CMK (cell line): ENCODE measurements at regions not wholly inside any gene's neighbourhood (a gene's known extent, or its start where the extent isn't known, plus 50 kb on each side); places are given as distances from the start of the nearest gene placed in this dataset.

Experiments used
- DNase-seq: peaks from one replicate; pipeline ENCODE4 v3.0.0-alpha.2; 2010; ENCODE audit warnings: low read depth

DNA sequence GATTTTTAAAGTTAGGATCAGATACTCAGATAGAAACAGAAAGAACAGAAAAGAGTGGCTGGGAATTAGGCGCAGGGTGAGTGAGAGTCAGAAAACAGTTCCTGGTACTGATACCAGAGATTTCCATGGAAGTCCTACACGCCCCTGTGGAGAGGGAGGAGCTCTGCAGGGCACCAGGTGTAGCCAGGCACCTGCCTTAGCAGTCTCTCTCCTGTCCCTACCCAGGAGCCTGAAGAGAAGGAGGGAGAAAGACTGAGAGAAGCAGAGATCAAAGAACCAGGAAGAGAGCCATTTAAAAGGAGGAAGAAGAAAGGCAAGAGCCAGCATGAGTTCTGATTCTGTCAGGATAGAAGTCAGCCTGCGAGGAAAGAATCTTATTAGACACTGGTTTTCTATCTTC is 65.0 kb downstream of the CBLN1 start:
- DNase-seq, result no peak

GRCh38 chr16:49213594-49213993 is 68.0 kb downstream of the CBLN1 start:
- DNase-seq, result no peak

- no peak for DNase-seq
Observed at GRCh38 chr16:49204191-49204590, 77.4 kb downstream of the CBLN1 start.

DNA sequence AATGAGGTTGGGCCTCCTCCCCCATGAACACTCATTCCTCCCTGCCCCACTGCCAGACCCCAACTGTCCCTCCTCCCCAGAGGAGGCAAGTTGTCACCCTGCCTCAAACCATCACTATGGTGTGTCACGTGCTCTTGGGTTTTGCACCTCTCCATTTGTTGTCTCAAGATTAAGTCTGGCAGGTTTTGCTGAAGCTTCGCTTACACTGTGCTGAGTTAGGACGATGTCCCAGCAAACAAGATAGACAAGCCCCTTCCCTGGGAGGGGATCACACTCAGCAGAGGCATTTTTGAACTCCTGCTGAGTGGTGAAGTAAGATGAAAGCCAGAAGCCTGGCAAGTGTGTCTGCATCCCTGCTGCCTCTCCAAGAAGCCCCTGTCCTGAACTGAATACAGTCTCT is 78.3 kb downstream of the CBLN1 start:
- no peak for DNase-seq

DNA sequence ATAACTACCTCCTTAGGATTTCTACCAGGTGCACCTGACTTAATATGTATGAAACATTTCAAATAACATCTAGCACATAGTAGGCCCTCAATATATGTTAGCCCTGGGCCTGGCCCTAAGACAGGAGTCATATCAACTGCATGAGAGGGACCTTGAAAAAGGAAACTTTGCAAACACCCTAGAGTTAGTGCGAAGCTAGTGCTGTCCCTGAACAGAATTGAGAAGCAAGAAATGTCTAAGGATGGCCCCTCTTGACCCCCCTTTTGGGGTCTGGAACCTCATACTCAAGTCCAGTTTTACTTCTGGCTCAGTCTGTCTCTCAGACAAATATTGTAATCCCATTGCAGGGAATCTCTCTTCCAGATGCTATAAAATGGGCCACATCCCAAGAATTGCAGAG is 80.5 kb downstream of the CBLN1 start:
- DNase-seq, result no peak

DNA sequence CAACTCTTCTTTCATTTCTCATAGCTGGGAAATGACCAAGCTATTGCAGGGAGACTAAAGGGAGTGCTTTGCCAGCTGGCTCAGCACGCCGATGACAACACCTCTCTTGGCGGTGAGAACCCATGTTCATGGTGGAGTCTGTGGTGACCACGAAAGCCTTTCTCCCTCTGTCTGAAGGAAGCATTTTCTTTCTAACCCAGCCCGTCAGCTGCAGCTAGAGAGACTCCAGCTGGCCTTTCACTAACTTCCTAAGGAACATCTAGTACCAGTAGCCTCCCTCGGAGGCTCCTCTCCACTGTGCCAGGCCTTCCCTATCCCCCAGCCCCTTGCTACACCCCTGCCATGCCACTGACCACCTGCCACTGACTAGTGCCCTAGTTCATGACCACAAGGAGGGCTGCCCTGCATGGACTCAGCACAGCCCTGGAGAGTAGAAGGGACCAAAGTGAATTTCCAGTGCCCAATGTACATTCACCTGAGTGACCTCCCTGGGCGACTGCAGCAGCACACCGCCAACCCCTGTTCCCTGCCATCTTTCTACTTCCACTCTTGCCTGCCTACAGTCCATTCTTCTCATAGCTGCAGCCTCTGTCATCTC is 81.3 kb downstream of the CBLN1 start:
- no peak for DNase-seq

DNA sequence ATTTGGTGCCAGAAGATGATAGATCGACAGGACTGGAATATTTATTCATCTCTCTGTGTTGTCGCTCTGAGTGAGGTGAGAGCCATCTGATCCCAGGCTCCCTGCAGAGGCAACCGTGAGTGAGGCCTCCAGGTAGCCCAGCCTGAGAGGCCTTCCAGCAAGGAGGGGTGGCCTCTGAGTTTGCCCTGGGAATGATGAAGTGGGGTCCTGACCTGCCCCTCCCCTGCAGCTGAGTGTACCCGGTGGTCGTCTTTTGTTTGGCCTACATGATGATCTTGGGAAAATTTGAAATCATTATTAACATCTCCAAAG is 86.4 kb downstream of the CBLN1 start:
- no peak for DNase-seq

- no peak for DNase-seq
Observed at GRCh38 chr16:49194537-49195236, 87.0 kb downstream of the CBLN1 start.

- no peak for DNase-seq
Observed at GRCh38 chr16:49193596-49193995, 88.0 kb downstream of the CBLN1 start.

DNA sequence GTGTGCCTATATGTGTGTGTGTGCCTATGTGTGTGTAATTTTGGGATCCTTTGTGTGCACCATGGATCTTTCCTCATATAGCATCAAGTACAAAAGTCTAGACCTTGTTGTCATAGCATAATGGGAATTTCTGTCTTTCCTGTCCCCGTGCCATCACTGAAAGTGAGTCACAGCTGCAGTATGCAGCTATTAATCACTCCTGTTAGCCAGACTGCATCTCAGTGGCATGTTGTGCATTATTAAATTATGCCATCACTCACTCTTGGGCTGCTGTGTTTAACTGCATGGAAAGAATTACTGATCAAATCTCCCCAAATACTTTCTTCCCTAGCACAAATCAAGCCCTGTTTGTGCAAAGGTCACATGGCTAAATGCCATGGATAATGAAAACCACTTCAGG is 92.4 kb downstream of the CBLN1 start:
- DNase-seq, result no peak

DNA sequence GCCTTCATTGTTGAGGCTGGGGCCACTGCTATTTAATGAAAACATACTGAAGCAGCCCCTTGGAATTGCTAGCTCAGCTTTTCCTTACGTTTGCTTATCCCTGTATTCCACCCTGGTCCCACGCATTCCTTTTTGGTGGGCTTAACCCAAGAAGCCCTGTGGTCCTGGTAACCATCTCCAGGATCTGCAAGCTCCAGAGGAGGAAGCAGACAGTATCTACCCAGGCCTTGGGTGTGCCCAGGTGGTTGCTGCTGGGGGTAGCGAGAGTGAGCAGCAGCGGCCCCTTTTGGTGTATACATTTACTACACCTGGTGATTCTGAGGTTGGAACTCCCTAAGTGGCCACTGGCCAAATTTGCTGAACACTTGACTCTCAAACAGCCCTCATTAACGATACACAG is 97.7 kb downstream of the CBLN1 start:
- no peak for DNase-seq

GRCh38 chr16:49181791-49182518 is 99.7 kb downstream of the CBLN1 start:
- DNase-seq, result no peak

DNA sequence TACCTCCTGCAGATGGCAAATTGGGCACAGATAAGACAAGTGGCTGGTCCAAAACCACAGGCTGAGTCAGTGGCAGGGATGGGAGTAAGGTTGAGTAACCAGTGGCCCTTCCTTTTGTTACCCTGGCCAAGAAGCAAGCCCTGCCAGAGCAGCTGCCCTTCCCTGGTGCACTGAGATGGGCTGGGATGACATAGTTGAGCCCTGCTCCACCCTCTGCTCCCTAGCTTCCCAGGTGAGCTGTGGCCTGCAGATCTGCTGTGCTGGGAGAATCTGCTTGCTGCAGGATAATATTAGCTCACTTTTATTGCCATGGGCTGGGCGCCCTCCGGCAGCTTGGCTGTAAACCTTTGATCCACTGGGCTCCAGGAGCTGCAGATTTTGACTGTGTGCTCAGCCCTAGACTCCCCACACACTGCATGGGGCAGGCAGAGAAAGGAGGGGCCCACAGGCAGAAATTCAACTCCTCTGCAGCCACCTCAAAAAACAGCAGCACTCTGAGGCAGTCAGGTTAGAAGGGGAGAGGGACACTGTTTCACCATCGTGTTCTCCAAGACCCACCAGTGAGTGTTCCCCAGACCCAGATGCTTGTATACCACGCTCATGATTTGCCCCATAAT is 101.8 kb downstream of the CBLN1 start:
- no peak for DNase-seq

- no peak for DNase-seq
Observed at GRCh38 chr16:49168126-49168525, 113.5 kb downstream of the CBLN1 start.

GRCh38 chr16:49165025-49165424 is 116.6 kb downstream of the CBLN1 start:
- DNase-seq, result no peak

GRCh38 chr16:49161191-49161590 is 120.4 kb downstream of the CBLN1 start:
- no peak for DNase-seq

DNA sequence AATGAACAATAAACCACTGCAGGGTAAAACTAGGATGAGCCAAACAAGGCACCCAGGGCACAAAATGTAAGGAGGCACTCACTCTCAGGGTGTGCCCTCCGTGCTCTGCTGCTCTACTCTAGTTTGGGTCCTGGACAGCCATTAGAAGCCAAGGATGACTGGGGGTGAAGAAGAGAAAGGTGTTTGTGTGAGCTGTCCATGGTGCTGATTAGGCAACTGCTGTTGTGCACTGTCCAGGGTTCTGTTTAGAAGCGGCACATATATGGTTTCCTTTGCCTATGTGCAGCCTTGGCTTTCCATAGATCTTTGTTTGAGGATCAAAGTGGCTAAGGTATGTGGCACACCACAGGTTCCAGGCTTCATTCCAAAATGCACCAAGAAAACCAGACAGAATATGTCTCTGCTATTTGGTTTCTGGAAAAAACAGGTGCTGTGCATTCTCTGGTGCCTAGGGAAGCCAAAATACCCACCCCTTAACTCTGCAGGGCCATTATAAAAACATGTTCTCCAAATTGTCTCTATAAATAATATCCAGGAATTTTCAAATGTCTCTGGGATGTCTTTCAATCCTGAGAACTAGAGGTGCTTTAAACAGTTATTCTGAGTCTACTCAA is 123.5 kb downstream of the CBLN1 start:
- DNase-seq, result peak; percentile 3

DNA sequence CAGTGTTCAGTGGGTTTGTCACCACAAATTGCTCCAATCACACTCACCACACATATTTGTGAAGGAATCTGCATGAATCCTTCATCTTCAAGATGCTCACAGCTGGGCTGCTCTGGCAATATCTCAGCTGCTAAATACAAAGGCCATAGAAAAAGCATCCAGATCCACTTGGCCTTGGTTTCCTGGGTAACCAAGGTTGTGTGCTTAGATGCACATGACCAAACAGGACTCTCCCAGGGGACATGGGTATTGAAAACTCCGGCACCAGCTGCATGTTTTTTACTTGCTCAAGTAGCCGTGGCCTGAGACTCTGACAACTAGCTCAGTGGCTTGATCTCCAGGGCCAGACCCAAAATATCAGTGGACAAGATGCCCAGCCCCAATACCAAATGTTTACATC is 131.3 kb downstream of the CBLN1 start:
- no peak for DNase-seq

GRCh38 chr16:49148410-49148809 is 133.2 kb downstream of the CBLN1 start:
- DNase-seq, result no peak

GRCh38 chr16:49140618-49141017 is 141.0 kb downstream of the CBLN1 start:
- DNase-seq, result no peak

DNA sequence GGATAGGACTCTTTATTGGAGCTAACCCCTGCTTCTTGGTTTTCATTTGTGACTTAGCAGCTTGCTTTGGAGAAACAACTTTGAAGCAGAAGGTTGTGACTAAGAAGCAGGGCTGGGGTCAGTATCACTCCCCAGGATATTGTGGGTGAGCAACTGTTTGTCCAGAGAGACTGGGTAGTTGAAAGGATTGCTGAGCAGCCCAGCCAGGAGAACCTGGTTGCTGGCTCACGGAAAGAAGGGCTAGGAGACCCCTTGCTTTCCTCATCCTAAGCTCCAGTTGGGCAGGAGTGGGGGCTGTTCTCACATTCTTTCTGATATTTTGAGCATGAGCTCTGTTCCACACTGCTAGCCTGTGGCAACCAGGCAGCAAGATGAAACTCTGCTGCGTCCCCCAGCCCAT is 151.2 kb downstream of the CBLN1 start:
- no peak for DNase-seq

GRCh38 chr16:49129935-49130334 is 151.7 kb downstream of the CBLN1 start:
- DNase-seq, result no peak

DNA sequence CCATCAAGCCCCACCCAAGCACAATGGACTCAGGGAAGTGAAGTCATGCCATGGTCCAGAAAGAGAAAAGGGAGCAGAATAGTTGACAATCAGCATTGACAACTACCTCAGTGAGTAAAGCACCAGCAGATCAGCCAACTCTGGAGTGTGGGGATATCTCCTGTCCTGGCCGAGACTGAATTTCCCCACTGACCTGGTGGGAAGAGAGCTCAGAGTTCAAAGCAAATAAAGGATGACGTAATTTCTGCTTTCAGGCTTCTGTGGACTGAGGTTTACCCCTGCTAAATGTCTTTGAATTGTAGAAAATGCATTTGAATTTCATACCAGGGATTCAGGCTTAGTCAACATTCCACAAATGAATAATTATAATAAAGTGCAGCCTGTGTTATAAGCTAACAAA is 152.9 kb downstream of the CBLN1 start:
- DNase-seq, result no peak
